ENCODE measurements at regions not wholly inside any gene's neighbourhood (a gene's known extent, or its start where the extent isn't known, plus 50 kb on each side); places are given as distances from the start of the nearest gene placed in this dataset.

- POLR2A ChIA-PET: no interaction called here
- Histone ChIP-seq H3K27me3 (ENCODE audit: insufficient read depth, low read length) (no peaks in the 10 kb centered on the region), H2AFZ (ENCODE audit: low read depth, low read length, poor library complexity, severe bottlenecking) (no peak overlapping the region), H3K4me2 (ENCODE audit: low read length) (no peak overlapping the region), H3K79me2 (ENCODE audit: insufficient read depth, low read length) (no peaks in the 10 kb centered on the region), H3K36me3 (ENCODE audit: control insufficient read depth in 1 of 2, insufficient read depth in 2 of 2, low read length in 2 of 2) (no peaks in the 10 kb centered on the region), H3K9me2 (ENCODE audit: insufficient read depth) (no peaks in the 10 kb centered on the region), H3K4me3 (replicated peaks in 1 of 2; ENCODE audit: low read depth in 1 of 2, low read length in 2 of 2) (no peak overlapping the region), H4K20me1 (ENCODE audit: insufficient read depth) (no peaks in the 10 kb centered on the region), H3K27ac (ENCODE audit: low read depth, low read length) (no peak overlapping the region), H3K9ac (ENCODE audit: low read length) (no peak overlapping the region), H3K9me3 (ENCODE audit: control insufficient read depth in 1 of 2, insufficient read depth in 1 of 2, low read depth in 1 of 2, low read length in 2 of 2) (peaks cover 0 to 5% of the 10 kb centered on the region in 2 experiments; a peak in 1 of 4 replicates), H3K4me1 (ENCODE audit: control insufficient read depth in 1 of 2, insufficient read depth in 2 of 2, low read length in 2 of 2) (no peaks in the 10 kb centered on the region)
- no peak for TF ChIP-seq YY1 (IDR thresholded peaks at IDR 0.05; ENCODE audit: extremely low read depth, insufficient replicate concordance, low read depth, low read length)
- ATAC-seq (no peak), DNase-seq (ENCODE audit: low read depth, low spot score) (no peak)
- CTCF ChIA-PET: no interaction called here
- intact Hi-C loops (cut with micrococcal nuclease): no loop called here
- no TSS peak for BruUV-seq (replicated peaks)
- RAD21 ChIA-PET (ENCODE audit: low non-redundant PET in 1 of 2, low total read pairs in 2 of 2, uncharacterized antibody in 2 of 2, unreplicated experiment in 2 of 2): no interaction called here
Observed at GRCh38 chr13:37340901-37341670, 235.6 kb upstream of the CSNK1A1L start.

GRCh38 chr13:37339386-37339735 is 233.9 kb upstream of the CSNK1A1L start:
- CTCF ChIA-PET: no interaction called here
- no peak overlapping the region for H3K4me3 ChIP-seq (replicated peaks in 1 of 2; ENCODE audit: low read depth in 1 of 2, low read length in 2 of 2)
- H3K27ac ChIP-seq (ENCODE audit: low read depth, low read length): no peak overlapping the region
- H3K79me2 ChIP-seq (ENCODE audit: insufficient read depth, low read length): no peaks in the 10 kb centered on the region
- H3K9me3 ChIP-seq (ENCODE audit: control insufficient read depth in 1 of 2, insufficient read depth in 1 of 2, low read depth in 1 of 2, low read length in 2 of 2): peaks cover 0 to 4% of the 10 kb centered on the region in 2 experiments; a peak in 1 of 4 replicates
- no peak overlapping the region for H2AFZ ChIP-seq (ENCODE audit: low read depth, low read length, poor library complexity, severe bottlenecking)
- H3K36me3 ChIP-seq (ENCODE audit: control insufficient read depth in 1 of 2, insufficient read depth in 2 of 2, low read length in 2 of 2): no peaks in the 10 kb centered on the region
- no peak overlapping the region for H3K9ac ChIP-seq (ENCODE audit: low read length)
- no TSS peak for BruUV-seq (replicated peaks)
- no peaks in the 10 kb centered on the region for H4K20me1 ChIP-seq (ENCODE audit: insufficient read depth)
- RAD21 ChIA-PET (ENCODE audit: low non-redundant PET in 1 of 2, low total read pairs in 2 of 2, uncharacterized antibody in 2 of 2, unreplicated experiment in 2 of 2): no interaction called here
- no peaks in the 10 kb centered on the region for H3K27me3 ChIP-seq (ENCODE audit: insufficient read depth, low read length)
- ATAC-seq (no peak), DNase-seq (ENCODE audit: low read depth, low spot score) (no peak)
- POLR2A ChIA-PET: no interaction called here
- H3K9me2 ChIP-seq (ENCODE audit: insufficient read depth): no peaks in the 10 kb centered on the region
- no peaks in the 10 kb centered on the region for H3K4me1 ChIP-seq (ENCODE audit: control insufficient read depth in 1 of 2, insufficient read depth in 2 of 2, low read length in 2 of 2)
- intact Hi-C loops (cut with micrococcal nuclease): no loop called here
- H3K4me2 ChIP-seq (ENCODE audit: low read length): no peak overlapping the region
- TF ChIP-seq EGR1 (IDR thresholded peaks at IDR 0.05; ENCODE audit: low read depth) (no peak), EZH2phosphoT487 (IDR thresholded peaks at IDR 0.05; ENCODE audit: borderline replicate concordance) (no peak), CEBPB (IDR thresholded peaks at IDR 0.05; ENCODE audit: low read depth) (no peak), SRF (IDR thresholded peaks at IDR 0.05; ENCODE audit: low read depth) (no peak), POLR2A (IDR thresholded peaks at IDR 0.05; ENCODE audit: borderline replicate concordance, extremely low read depth, insufficient read depth, insufficient read length) (no peak), FOSL1 (IDR thresholded peaks at IDR 0.05; ENCODE audit: low read depth) (no peak), EZH2 (IDR thresholded peaks at IDR 0.05) (no peak), MAX (IDR thresholded peaks at IDR 0.05) (no peak), SIN3A (IDR thresholded peaks at IDR 0.05; ENCODE audit: low read depth) (no peak), ZNF274 (IDR thresholded peaks at IDR 0.05; ENCODE audit: low read depth, low read length) (no peak), POLR2AphosphoS5 (IDR thresholded peaks at IDR 0.05; ENCODE audit: low read depth, low read length) (no peak), TCF7L2 (IDR thresholded peaks at IDR 0.05; ENCODE audit: borderline replicate concordance, extremely low read depth, insufficient read depth, insufficient read length) (no peak)
- TF ChIP-seq, protein P1, sequence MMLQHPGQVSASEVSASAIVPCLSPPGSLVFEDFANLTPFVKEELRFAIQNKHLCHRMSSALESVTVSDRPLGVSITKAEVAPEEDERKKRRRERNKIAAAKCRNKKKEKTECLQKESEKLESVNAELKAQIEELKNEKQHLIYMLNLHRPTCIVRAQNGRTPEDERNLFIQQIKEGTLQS (IDR thresholded peaks at IDR 0.05): no peak
- TF ChIP-seq, protein P2, sequence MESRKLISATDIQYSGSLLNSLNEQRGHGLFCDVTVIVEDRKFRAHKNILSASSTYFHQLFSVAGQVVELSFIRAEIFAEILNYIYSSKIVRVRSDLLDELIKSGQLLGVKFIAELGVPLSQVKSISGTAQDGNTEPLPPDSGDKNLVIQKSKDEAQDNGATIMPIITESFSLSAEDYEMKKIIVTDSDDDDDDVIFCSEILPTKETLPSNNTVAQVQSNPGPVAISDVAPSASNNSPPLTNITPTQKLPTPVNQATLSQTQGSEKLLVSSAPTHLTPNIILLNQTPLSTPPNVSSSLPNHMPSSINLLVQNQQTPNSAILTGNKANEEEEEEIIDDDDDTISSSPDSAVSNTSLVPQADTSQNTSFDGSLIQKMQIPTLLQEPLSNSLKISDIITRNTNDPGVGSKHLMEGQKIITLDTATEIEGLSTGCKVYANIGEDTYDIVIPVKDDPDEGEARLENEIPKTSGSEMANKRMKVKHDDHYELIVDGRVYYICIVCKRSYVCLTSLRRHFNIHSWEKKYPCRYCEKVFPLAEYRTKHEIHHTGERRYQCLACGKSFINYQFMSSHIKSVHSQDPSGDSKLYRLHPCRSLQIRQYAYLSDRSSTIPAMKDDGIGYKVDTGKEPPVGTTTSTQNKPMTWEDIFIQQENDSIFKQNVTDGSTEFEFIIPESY (IDR thresholded peaks at IDR 0.05; ENCODE audit: extremely low read depth, insufficient replicate concordance, low read length): no peak

Data from HCT116 (cell line).